ENCODE measurements at regions not wholly inside any gene's neighbourhood (a gene's known extent, or its start where the extent isn't known, plus 50 kb on each side); places are given as distances from the start of the nearest gene placed in this dataset.
"Not testable (repeated sequence)": the region's sequence is repeated elsewhere in the genome, so short reads cannot be mapped to it uniquely, and the experiment has no call there.

DNA sequence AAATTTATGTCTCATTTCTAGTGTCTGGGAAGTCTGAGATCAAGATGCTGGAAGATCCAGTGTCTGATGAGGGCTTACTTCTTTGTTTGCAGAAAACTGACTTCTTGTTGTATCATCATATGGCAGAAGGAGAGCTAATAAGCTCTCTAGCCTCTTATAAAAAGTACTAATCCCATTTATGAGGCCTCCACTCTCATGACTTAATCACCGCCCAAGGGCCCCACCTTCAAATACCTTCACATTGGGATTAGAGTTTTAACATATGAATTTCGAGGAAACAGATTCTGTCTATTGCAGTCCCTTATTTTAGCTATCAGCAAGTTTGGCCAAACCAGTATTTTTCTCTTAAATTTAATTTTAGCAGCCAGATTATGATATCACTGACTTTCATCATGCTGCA, 150.2 kb upstream of the TMPRSS15 start:
- H3K36me3 ChIP-seq (replicated peaks), result no peaks in the 10 kb centered on the region
- no peak overlapping the region for H3K27ac ChIP-seq
- no peaks in the 10 kb centered on the region for H3K27me3 ChIP-seq (replicated peaks)
- in situ Hi-C loops (cut with HindIII; ENCODE audit: low pct_ligation_motif_present, low sequenced_read_pairs), result no loop called here
- no peak overlapping the region for H3K4me3 ChIP-seq (ENCODE audit: low read depth, low read length)
- DNase-seq, result no peak
- TF ChIP-seq, protein P1, sequence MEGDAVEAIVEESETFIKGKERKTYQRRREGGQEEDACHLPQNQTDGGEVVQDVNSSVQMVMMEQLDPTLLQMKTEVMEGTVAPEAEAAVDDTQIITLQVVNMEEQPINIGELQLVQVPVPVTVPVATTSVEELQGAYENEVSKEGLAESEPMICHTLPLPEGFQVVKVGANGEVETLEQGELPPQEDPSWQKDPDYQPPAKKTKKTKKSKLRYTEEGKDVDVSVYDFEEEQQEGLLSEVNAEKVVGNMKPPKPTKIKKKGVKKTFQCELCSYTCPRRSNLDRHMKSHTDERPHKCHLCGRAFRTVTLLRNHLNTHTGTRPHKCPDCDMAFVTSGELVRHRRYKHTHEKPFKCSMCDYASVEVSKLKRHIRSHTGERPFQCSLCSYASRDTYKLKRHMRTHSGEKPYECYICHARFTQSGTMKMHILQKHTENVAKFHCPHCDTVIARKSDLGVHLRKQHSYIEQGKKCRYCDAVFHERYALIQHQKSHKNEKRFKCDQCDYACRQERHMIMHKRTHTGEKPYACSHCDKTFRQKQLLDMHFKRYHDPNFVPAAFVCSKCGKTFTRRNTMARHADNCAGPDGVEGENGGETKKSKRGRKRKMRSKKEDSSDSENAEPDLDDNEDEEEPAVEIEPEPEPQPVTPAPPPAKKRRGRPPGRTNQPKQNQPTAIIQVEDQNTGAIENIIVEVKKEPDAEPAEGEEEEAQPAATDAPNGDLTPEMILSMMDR (IDR thresholded peaks at IDR 0.05; ENCODE audit: low read depth, low read length, missing control alignments), result no peak

DNA sequence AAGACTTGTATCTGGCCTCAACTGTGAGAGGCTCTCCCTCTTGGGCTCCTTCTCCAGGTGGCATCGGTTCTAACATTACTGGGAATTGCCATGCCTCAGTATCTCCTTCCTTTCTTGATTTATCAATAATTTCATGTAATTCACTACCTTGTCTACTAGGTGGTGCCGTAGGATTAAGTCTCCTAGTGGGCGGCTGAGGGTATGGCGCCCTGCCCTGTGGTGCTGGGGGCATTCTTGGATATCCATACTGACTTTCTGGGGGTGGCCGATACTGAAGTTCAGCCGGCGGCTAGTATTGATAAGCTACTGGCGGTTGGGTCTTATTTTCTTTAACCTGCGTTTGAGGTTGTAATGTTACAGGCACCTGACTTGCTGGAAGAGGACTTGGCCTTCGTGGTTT, 164.2 kb upstream of the TMPRSS15 start:
- H3K36me3 ChIP-seq (replicated peaks); DNase-seq; H3K27ac ChIP-seq; in situ Hi-C loops (cut with HindIII; ENCODE audit: low pct_ligation_motif_present, low sequenced_read_pairs); H3K4me3 ChIP-seq (ENCODE audit: low read depth, low read length); H3K27me3 ChIP-seq (replicated peaks): not testable (repeated sequence)
- TF ChIP-seq, protein P1 (IDR thresholded peaks at IDR 0.05; ENCODE audit: low read depth, low read length, missing control alignments), result peak; percentile 9

DNA sequence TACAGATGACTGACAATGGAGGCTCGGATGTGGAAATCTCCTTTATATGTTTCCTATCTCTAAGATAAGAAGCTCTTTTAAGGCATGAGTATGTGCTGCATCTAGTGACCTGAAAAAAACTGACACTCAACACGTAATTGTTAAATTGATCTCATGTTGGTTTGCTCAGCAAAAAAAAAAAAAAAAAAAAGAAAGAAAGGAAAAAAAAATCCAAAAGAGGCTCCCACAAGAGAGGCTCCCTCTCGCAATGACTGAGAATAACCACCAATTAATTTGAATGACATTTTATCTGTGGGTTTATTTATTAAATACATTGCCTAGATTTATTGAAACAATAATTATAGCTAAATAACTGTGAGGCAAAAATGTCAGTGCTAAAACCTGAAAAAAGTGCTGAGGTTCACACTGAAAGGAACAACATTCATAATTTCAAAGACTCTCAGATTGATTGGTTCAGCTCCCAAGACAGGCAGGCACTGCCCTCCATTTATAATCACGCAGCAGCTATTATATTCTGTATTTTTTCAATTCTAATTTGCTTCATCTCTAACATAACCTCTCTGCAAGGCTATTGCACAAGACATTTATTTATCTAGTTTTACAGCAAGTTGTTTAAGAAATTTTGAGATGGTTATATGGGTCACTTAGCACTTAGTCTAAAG, 184.5 kb upstream of the TMPRSS15 start:
- Histone ChIP-seq H3K27ac (no peak overlapping the region), H3K27me3 (replicated peaks) (no peaks in the 10 kb centered on the region), H3K4me3 (ENCODE audit: low read depth, low read length) (no peak overlapping the region), H3K36me3 (replicated peaks) (no peaks in the 10 kb centered on the region)
- DNase-seq, result no peak
- in situ Hi-C loops (cut with HindIII; ENCODE audit: low pct_ligation_motif_present, low sequenced_read_pairs), result no loop called here
- TF ChIP-seq, protein P1 (IDR thresholded peaks at IDR 0.05; ENCODE audit: low read depth, low read length, missing control alignments), result no peak

DNA sequence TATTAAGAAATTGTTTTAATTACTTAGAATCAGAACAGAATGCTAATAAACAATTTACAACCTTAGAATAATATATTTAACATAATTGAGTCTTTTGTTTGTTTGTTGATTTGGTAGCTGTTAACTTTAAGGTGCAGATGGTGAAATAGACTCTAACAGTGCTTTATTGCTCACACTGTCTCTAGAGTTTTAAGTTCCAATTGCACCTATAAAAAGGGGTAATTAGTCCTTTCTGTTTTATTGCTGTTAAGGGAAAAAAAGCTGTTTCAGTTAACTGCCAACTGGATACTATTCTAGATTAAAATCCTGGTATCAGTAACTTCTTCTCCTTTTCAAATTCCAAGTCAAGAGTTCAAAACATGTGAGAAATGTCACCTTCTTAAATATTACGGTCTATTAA, 197.6 kb upstream of the TMPRSS15 start:
- Histone ChIP-seq H3K27me3 (replicated peaks) (no peaks in the 10 kb centered on the region), H3K36me3 (replicated peaks) (no peaks in the 10 kb centered on the region), H3K4me3 (ENCODE audit: low read depth, low read length) (no peak overlapping the region), H3K27ac (no peak overlapping the region)
- in situ Hi-C loops (cut with HindIII; ENCODE audit: low pct_ligation_motif_present, low sequenced_read_pairs), result no loop called here
- TF ChIP-seq, protein P1 (IDR thresholded peaks at IDR 0.05; ENCODE audit: low read depth, low read length, missing control alignments), result no peak
- DNase-seq, result no peak

DNA sequence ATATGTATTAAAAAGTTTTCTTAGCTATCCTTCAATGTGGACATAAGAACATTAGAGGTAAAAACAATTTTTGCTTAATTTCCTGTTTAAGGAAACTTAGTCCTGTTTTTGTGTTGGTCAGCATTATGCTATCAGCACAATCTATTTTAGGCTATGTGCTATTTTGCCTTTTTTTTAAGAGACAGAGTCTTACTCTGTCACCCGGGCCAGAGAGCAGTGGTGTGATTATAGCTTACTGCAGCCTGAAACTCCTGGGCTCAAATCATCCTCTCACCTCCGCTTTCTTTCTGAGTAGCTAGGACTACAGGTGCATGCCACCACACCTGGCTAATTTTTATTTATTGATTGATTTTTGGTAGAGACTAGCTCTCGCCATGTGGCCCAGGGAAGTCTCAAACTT, 199.1 kb upstream of the TMPRSS15 start:
- H3K27me3 ChIP-seq (replicated peaks), result no peaks in the 10 kb centered on the region
- TF ChIP-seq, protein P1 (IDR thresholded peaks at IDR 0.05; ENCODE audit: low read depth, low read length, missing control alignments), result no peak
- in situ Hi-C loops (cut with HindIII; ENCODE audit: low pct_ligation_motif_present, low sequenced_read_pairs), result no loop called here
- DNase-seq, result no peak
- no peaks in the 10 kb centered on the region for H3K36me3 ChIP-seq (replicated peaks)
- no peak overlapping the region for H3K4me3 ChIP-seq (ENCODE audit: low read depth, low read length)
- no peak overlapping the region for H3K27ac ChIP-seq

DNA sequence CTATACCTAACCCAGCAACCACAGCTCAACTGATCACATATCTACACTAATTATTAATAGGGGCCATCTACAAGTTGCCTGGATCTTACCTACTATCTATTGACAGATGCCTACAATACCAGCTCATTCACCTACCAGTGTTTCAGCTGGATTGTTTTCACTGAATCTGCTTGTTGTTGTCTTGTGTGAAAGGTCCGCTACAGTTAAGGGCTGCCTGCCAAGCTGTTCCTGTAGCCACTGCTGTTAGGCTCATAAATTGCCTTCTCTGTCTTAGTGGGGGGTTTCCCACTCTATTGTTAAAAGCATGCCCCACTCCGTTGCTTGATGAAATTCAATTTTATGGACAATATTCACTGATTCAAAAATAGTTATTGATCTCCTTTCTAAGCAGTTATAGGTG, 199.7 kb upstream of the TMPRSS15 start:
- H3K4me3 ChIP-seq (ENCODE audit: low read depth, low read length), result no peak overlapping the region
- TF ChIP-seq, protein P1 (IDR thresholded peaks at IDR 0.05; ENCODE audit: low read depth, low read length, missing control alignments), result no peak
- no peaks in the 10 kb centered on the region for H3K27me3 ChIP-seq (replicated peaks)
- no peak overlapping the region for H3K27ac ChIP-seq
- no peak for DNase-seq
- in situ Hi-C loops (cut with HindIII; ENCODE audit: low pct_ligation_motif_present, low sequenced_read_pairs), result no loop called here
- H3K36me3 ChIP-seq (replicated peaks), result no peaks in the 10 kb centered on the region
